NCI-H1105 (cell line): ENCODE measurements at regions not wholly inside any gene's neighbourhood (a gene's known extent, or its start where the extent isn't known, plus 50 kb on each side); places are given as distances from the start of the nearest gene placed in this dataset.
"Not testable (repeated sequence)": the region's sequence is repeated elsewhere in the genome, so short reads cannot be mapped to it uniquely, and the experiment has no call there.

Experiments
- DNase-seq: peaks from one replicate; lab custom pipeline; 2025; lab: John Stamatoyannopoulos, UW

GRCh38 chr13:38283346-38283745, 66.3 kb upstream of the UFM1 start:
- DNase-seq = no peak

- no peak for DNase-seq
These were observed 84.5 kb upstream of the UFM1 start for GRCh38 chr13:38265132-38265497.

DNA sequence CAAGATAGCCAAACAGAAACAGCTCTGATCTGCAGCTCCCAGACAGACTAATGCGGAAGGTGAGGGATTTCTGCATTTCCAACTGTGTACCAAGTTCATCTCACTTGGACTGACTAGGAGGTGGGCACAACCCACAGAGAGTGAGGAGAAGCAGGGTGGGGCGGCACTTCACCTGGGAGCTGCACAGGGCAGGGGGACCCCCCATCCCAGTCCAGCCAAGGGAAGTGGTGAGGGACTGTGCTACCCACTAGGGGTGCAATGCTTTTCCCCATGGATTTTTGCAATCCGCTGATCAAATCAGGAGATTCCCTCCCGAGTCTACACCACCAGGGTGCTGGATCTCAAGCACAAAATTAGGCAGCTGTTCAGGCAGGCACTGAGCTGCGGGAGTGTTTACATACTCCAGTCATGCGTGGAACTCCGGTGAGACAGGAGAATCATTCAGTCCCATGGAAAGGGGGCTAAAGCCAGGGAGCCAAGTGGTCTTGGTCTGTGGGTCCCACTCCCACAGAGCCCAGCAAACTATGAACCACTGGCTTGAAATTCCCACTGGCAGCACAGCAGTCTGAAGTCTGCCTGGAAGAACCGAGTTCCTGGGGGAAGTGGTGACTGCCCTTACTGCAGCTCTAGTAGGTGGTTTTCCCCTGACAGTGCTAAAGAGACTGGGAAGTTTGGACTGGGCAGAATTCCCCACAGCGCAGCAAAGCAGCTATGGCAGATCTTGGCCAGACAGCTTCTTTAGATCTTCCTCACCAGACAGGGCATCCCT, 85.1 kb upstream of the UFM1 start:
- DNase-seq = no peak

DNA sequence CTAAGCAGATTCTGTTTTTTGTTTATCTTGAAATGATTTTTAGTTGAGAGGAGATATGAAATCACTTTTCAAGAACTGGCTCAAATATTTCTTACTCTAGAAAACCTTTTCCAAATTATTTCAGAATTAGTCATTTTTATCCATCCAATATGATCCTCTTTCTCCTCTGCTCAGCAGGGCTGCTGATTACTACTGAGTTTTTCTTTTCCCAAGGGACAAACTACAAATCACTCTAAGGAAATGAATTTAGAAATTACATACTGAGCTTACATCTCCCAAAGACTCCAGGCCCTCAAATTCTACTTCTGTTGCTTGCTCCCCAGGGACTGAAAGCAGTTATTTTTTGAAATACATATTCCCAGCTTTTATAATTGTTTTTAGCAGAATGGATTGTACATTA, 87.4 kb upstream of the UFM1 start:
- DNase-seq = no peak

- DNase-seq = no peak
These were observed 94.1 kb upstream of the UFM1 start for GRCh38 chr13:38255600-38255999.

- no peak for DNase-seq
These were observed 109.8 kb upstream of the UFM1 start for GRCh38 chr13:38239874-38240273.

DNA sequence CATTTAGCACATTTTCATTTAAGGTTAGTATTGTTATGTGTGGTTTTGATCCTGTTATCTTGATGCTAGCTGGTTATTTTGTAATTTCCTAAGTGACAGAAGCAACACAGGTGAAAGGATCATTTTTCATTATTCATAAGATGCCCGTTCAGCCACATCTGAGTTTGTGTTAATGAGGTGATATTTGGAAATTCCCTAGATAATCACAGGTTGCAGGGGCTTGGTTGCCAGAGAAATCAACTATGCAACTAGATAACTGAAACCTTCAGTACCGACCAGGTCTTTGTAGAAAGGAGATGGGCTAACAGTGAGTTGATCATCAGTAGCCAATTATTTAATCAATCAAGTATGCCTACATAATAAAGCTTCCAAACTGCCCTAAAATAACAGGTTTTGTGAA, 121.3 kb upstream of the UFM1 start:
- DNase-seq = no peak

DNA sequence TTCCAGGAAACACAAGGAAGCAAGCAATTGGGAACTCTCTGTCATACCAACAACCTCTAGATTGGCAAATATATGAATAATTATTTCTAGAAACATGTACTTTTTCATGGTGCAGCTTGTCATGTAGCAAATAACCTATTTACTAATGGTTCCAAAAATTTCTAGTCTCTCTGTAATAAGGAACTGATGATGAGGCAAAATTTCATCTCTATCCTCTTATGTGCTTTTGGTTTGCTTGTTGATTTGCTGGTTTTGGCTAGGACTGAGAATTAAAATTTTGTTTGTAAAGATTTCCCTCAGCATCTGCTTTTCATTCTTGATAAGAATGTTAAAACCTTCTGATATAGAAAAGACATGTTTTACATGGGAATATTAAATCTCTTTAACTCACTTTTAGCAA, 123.2 kb upstream of the UFM1 start:
- DNase-seq = no peak

- DNase-seq = no peak
These were observed 126.6 kb upstream of the UFM1 start for GRCh38 chr13:38223089-38223488.

GRCh38 chr13:38221120-38221519, 128.5 kb upstream of the UFM1 start:
- DNase-seq = not testable (repeated sequence)

DNA sequence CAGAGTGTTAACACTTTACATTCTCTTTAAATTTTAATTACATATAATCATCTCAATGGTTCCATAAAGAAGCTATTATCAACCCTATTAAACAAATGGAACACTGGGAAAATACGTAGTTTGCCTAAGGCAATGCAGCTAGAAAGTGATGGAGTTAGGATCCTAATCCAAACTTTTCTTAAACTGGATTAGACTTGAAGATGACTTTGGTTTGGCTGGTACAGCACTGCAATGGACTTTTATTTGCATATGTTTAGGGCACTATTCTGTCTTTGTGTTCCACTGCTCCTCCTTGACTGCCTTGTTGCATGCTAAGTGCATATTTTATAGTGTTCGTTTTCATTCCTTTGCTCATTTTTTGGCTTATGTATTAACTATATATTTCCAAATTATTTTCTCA, 133.5 kb upstream of the UFM1 start:
- DNase-seq = no peak

DNA sequence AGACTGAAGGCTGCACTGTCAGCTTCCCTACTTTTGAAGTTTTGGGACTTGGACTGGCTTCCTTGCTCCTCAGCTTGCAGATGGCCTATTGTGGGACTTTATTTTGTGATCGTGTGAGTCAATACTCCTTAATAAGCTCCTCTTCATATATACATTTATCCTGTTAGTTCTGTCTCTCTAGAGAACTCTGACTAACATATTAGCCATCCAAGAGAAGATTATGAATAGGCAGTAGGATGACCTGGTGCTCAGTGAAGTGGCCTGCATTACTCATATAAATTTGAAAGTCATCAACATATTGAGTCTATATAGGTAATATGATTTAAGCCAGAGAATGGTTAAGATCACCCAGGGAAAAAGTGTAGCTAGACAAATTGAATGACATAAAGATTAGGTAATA, 136.3 kb upstream of the UFM1 start:
- no peak for DNase-seq

- DNase-seq = no peak
These were observed 138.6 kb upstream of the UFM1 start for GRCh38 chr13:38210928-38211596.

DNA sequence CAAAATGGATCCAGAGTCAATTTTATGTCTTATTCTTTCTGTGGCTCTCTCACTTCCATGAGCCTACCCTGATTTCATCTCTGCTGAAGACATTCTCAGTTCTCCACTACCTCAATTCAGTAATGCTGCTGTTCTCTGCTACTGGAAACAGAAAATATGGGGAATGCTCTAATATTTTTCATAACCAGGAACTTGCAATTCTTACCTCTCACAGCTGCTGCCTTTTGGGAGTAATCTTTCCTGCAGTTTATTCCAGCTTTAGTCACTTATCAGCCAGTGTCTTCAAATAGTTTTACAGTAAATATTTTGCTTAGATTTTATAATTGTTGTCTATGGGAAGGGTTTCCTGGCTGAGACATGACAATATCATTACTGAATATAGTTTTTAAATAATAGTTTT, 145.1 kb upstream of the UFM1 start:
- no peak for DNase-seq

GRCh38 chr13:38202740-38203139, 146.9 kb upstream of the UFM1 start:
- DNase-seq = no peak

DNA sequence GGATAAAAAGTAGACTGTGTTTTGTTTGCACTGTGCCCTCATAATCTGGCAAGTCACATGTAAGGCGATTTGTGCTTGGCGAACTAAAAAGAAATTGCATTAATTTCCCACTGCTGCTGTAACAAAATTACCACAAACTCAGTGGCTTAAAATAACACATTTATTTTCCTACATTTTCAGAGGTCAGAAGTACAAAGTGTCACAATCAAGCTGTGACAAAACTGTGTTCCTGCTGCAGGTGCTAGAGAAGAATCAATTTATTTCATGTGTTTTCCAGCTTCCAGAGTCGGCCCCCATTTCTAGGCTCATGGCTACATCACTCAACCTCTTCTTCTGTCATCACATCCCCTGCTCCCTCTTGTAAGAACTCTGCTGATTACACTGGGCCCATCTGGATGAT, 158.6 kb upstream of the UFM1 start:
- no peak for DNase-seq

GRCh38 chr13:38180670-38181069, 169.0 kb upstream of the UFM1 start:
- no peak for DNase-seq

DNA sequence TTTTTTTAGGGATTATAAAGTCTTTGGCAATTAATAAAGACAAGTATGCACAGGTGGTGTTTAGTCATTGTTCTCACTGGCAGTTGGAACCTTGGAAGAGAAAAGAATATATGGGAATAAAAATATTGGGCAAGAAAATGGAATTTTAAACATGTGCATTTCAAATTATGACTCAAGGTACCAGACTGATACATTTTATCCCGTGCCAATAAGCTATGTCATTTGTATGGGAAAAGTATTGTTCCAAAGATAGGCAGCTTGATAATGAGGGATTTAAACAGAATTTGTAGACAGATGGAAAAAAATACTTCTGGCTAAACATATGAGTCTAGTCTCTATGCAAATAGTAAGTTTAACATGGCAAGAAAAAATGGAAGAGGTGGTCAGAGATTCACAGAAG, 169.5 kb upstream of the UFM1 start:
- DNase-seq = no peak

GRCh38 chr13:38176664-38177063, 173.0 kb upstream of the UFM1 start:
- no peak for DNase-seq

DNA sequence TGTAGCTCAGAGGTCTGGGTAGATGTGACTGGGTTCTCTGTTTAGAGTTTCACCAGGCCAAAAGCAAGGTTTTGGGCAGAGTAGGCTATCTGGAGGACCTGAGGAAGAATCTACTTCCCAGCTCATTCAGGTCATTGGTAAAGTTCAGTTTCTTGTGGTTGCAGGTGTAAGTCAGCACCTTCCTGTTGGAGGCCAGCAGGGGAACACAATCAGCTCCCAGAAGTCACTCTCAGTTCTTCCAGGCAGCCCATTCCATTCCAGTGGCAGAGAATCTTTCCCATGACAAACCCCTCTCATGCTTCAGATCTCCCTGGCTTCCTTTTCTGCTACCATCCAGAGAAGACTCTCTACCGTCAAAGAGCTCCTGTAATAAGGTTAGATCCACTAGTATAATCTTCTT, 176.2 kb upstream of the UFM1 start:
- DNase-seq = no peak

DNA sequence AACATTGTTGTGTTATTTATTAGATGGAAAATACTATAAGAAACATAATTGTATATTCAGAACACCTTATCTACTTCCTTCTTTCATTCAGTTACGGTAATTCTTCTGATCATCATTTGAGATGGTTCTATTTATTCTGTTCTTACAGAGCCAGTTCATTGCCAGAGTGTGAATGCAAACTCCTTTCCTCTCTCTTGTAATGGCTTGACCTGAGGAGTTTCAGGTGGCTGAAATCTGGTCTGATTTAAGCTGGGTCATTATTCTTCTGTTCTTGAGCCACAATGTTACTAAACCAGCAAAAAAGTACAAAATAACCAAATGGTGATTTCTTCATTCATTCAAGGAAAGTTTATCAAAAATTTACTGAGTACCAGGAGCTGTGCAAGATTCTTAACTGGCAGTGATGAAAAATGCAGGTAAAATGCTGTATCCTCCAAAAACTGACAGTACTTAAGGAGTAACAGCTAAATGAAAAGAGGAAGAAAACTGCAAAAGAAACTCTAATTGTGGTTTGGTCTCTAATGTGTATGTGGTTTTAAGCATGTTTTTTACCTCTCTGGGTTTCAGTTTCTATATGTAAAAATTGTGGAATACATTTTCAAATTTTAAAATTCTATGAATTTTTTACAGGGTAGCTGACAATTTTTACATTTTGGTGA, 182.4 kb upstream of the UFM1 start:
- DNase-seq = no peak

GRCh38 chr13:38166116-38166515, 183.5 kb upstream of the UFM1 start:
- DNase-seq = no peak

- DNase-seq = no peak
These were observed 189.5 kb upstream of the UFM1 start for GRCh38 chr13:38160131-38160530.
